HL-60 (cell line): ENCODE measurements at regions not wholly inside any gene's neighbourhood (a gene's known extent, or its start where the extent isn't known, plus 50 kb on each side); places are given as distances from the start of the nearest gene placed in this dataset.

ENCODE experiments used
- DNase-seq, 2 experiments: peaks; one replicate each; pipeline ENCODE4 v3.0.0-alpha.2; 2010 to 2020; ENCODE audit warnings: low read depth in 1 of 2, low spot score in 1 of 2
- H3K27ac ChIP-seq: fragments of 250-450 bp; sonication (Bioruptor Pico); replicated peaks from 2 replicates; pipeline ENCODE4 v1.5.1; 2020; ENCODE audit warnings: mild to moderate bottlenecking, moderate library complexity
- H3K27me3 ChIP-seq: fragments of 250-450 bp; sonication (Bioruptor Pico); 2 replicates; pipeline ENCODE4 v1.5.1; 2021; ENCODE audit warnings: mild to moderate bottlenecking, moderate library complexity; ENCODE audit not compliant: insufficient read depth, poor library complexity, severe bottlenecking
- H3K4me3 ChIP-seq: replicated peaks from 2 replicates; pipeline ENCODE4 v1.5.1; 2011; ENCODE audit warnings: mild to moderate bottlenecking, control low read depth, low read length; ENCODE audit not compliant: insufficient read depth
- CTCF ChIP-seq: IDR thresholded peaks from one replicate; pipeline ENCODE4 v1.5.1; 2011; ENCODE audit warnings: low read length, control low read depth, inconsistent platforms; ENCODE audit not compliant: insufficient read depth
- GABPA ChIP-seq: IDR thresholded peaks from 2 replicates; pipeline ENCODE4 v1.6.1; 2012; ENCODE audit warnings: low read depth
- POLR2AphosphoS5 ChIP-seq: IDR thresholded peaks from 2 replicates; pipeline ENCODE4 v1.6.1; 2012; ENCODE audit warnings: low read depth
- REST ChIP-seq: IDR thresholded peaks from 2 replicates; pipeline ENCODE4 v1.6.1; 2012; ENCODE audit warnings: low read depth; ENCODE audit not compliant: insufficient replicate concordance
- SPI1 ChIP-seq: IDR thresholded peaks from 2 replicates; pipeline ENCODE4 v1.6.1; 2012; ENCODE audit warnings: low read depth, mild to moderate bottlenecking, borderline replicate concordance

GRCh38 chr7:155360495-155361345, 63.0 kb downstream of the INSIG1 start:
- no peak overlapping the region for H3K4me3 ChIP-seq
- H3K27ac ChIP-seq = no peak overlapping the region; the same call in 1 of the 2 replicates
- peak in 1 of 2 experiments; percentile 71 for DNase-seq
- H3K27me3 ChIP-seq = no peaks in the 10 kb centered on the region
- TF ChIP-seq SPI1 (peak; percentile 22; the same call in 1 of the 2 replicates), CTCF (no peak)

- TF ChIP-seq SPI1 (no peak), POLR2AphosphoS5 (no peak), CTCF (no peak), GABPA (no peak), REST (no peak)
- DNase-seq = no peak
- Histone ChIP-seq H3K4me3 (no peak overlapping the region), H3K27me3 (no peaks in the 10 kb centered on the region), H3K27ac (no peak overlapping the region; the same call in 1 of the 2 replicates)
These were observed 63.6 kb downstream of the INSIG1 start for GRCh38 chr7:155361346-155361680.

- no peak overlapping the region for H3K27ac ChIP-seq
- TF ChIP-seq SPI1 = no peak
- no peak for TF ChIP-seq CTCF
- no peak for TF ChIP-seq POLR2AphosphoS5
- TF ChIP-seq GABPA = no peak
- no peak overlapping the region for H3K4me3 ChIP-seq
- no peak for DNase-seq
- no peaks in the 10 kb centered on the region for H3K27me3 ChIP-seq
These were observed 64.3 kb downstream of the INSIG1 start for GRCh38 chr7:155361947-155362346.

GRCh38 chr7:155362380-155363145, 64.9 kb downstream of the INSIG1 start:
- TF ChIP-seq POLR2AphosphoS5 = no peak
- no peak for TF ChIP-seq REST
- TF ChIP-seq SPI1 = no peak
- TF ChIP-seq CTCF = no peak
- no peak for TF ChIP-seq GABPA
- Histone ChIP-seq H3K4me3 (no peak overlapping the region), H3K27me3 (no peaks in the 10 kb centered on the region), H3K27ac (no peak overlapping the region)
- DNase-seq = no peak
